Sigmoid colon (tissue), 6 donors: ENCODE measurements at regions not wholly inside any gene's neighbourhood (a gene's known extent, or its start where the extent isn't known, plus 50 kb on each side); places are given as distances from the start of the nearest gene placed in this dataset.
A peak's percentile ranks its signal among the peaks of the same experiment; 100 is the strongest.
"Not testable (repeated sequence)": the region's sequence is repeated elsewhere in the genome, so short reads cannot be mapped to it uniquely, and the experiment has no call there.

Experiments
- DNase-seq: peaks from one replicate; pipeline ENCODE4 v3.0.0-alpha.2; 2019
- H3K27ac ChIP-seq, 4 donors: fragments of 200-600 bp; sonication (generic); one replicate each; pipeline ENCODE4 v1.5.1; 2016 to 2019; ENCODE audit warnings: mild to moderate bottlenecking in 1 of 4
- H3K27me3 ChIP-seq, 3 donors: fragments of 200-600 bp; sonication (generic); one replicate each; pipeline ENCODE4 v1.5.1; 2019; ENCODE audit warnings: mild to moderate bottlenecking in 1 of 3
- H3K36me3 ChIP-seq, 4 donors: fragments of 200-600 bp; sonication (generic); one replicate each; pipeline ENCODE4 v1.5.1; 2016 to 2019
- H3K4me1 ChIP-seq, 4 donors: fragments of 200-600 bp; sonication (generic); one replicate each; pipeline ENCODE4 v1.5.1; 2017 to 2019
- H3K4me3 ChIP-seq, 4 donors: fragments of 200-600 bp; sonication (generic); one replicate each; pipeline ENCODE4 v1.5.1; 2017 to 2019; ENCODE audit warnings: mild to moderate bottlenecking in 2 of 4, moderate library complexity in 1 of 4
- H3K9me3 ChIP-seq, 4 donors: fragments of 200-600 bp in 3 of 4; sonication (generic) in 3 of 4; one replicate each; pipeline versions ENCODE4 v1.5.1 to v1.6.1; 2013 to 2019
- EP300 ChIP-seq, 4 donors: sonication (generic); formaldehyde crosslinking; IDR thresholded peaks; one replicate each; pipeline ENCODE4 v1.6.1; 2017; ENCODE audit warnings: antibody characterized with exemption in 4 of 4
- POLR2A ChIP-seq, 2 donors: fragments of 450-650 bp; IDR thresholded peaks; one replicate each; pipeline ENCODE4 v1.6.1; 2016; ENCODE audit warnings: antibody characterized with exemption in 2 of 2, mild to moderate bottlenecking in 2 of 2, moderate library complexity in 2 of 2
- POLR2AphosphoS5 ChIP-seq, 4 donors: sonication (generic); formaldehyde crosslinking; IDR thresholded peaks; one replicate each; pipeline ENCODE4 v1.6.1; 2017; ENCODE audit warnings: antibody characterized with exemption in 4 of 4
- WGBS, 2 donors: extraction: QIAGEN DNeasy Blood & Tissue Kit; methylation state at CpG; one replicate each; pipeline ENCODE4 v1.1.7; 2013; 5-methylcytosine and 5-hydroxymethylcytosine counted together
- intact Hi-C: fragments of 100-400 bp; cut with DNase I; formaldehyde crosslinking; loops from one replicate; pipeline ENCODE4 v1.15.1; 2023
- TF ChIP-seq, protein P1 (sequence below), 4 experiments: fragments of 450-650 bp in 3 of 4; fragments of 200-600 bp in 1 of 4; IDR thresholded peaks; one replicate each; pipeline ENCODE4 v1.5.1; 2016 to 2019; ENCODE audit warnings: antibody characterized with exemption in 4 of 4, mild to moderate bottlenecking in 3 of 4, moderate library complexity in 2 of 4
- donor health status: healthy with polysubstance abuse.
- donor health status: healthy.

DNA sequence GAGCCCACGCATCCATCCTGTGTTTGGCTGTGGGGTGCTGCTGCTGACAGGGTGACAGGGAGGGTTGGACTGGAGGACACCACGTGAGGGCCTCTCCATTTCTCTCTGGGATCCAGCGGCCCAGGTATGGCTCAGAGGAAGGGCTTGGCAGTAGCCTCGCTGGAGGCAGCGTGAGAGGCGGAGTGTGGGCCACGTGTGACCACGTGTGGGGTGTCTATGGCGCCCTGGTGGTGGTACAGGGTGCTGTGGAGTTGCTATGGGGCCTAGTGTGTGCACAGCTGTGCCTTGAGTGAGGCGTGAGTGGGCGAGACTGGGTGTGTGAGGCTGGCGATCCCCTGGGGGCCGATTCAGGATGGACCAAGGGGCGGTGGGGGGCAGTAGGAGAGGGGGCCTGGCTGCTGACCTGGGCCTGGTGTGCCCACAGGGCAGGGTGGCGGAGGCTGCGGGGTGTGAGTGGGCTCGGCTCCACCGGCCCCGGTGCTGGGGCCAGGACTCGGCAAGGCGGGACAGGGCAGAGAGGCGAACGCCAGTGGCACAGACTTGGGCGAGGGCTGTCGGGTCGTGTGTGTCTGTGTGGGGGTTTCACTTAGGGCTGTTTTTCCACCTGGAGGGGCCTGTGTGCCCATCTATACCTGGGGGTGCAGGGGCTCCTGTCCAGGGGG is 72.7 kb downstream of the TMEM121 start:
- H3K9me3 ChIP-seq, H3K36me3 ChIP-seq, H3K27me3 ChIP-seq, H3K4me1 ChIP-seq, H3K4me3 ChIP-seq, H3K27ac ChIP-seq, intact Hi-C loops, DNase-seq: not testable (repeated sequence)
- 74 to 90% methylated on average over 25 of the region's 26 CpGs for WGBS, 2 donors

DNA sequence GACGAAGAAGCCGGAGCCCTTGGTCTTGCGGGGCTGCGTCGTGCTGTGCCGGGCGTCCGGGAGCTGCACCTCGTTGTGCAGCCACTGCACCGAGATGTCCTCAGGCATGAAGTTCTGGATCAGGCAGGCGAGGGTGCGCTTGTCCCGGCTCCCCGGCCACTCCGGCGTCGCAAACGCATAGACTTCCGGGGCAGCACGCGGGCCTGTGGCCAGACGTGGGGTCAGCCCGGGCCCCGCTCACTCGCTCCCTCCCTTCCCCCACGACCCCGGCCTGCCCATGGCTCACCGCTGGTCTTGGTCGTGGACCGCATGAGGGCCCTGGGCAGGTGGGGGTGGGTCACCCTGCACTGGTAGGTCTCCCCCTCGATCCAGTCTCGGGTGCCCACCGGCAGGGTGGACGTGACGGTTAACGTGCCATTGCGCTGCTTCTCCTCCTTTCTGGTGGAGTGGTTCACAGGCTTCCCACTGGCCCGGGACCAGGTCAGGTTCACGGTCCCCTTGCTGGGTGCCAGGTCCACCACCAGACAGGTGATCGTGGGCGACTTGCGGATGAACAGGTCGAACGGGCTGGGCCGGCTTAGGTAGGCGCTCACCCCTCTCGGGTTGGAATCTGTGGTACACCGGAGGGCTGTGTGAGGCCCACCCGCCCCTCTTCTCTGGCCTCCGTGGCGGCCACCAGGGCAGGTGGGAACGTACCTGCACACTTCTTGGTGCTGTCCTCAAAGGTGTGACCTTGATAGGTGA is 74.0 kb downstream of the TMEM121 start:
- DNase-seq, H3K9me3 ChIP-seq, H3K27me3 ChIP-seq, H3K27ac ChIP-seq, H3K4me1 ChIP-seq, H3K4me3 ChIP-seq, H3K36me3 ChIP-seq, intact Hi-C loops: not testable (repeated sequence)
- WGBS, 2 donors: 92 to 95% methylated on average over 52 of the region's 52 CpGs

DNA sequence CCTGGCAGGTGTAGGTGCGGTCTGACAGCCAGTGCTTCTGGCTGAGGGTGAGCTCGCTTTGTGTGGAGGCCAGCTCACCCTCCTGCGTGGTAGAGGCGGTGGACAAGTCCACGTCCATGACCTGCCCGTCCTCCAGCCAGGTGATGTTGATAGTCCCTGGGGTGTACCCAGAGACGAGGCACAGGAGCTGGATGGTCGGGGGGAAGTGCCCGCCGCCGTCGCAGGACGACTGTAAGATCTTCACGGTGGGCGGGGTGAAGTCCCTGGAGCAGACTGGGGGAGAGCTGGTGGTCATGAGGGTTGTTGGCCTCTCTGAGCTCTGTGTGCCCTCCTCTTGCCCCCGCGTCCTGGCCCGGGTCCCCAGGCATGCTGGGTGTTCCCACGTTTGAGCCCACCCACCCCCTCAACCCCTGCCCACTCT is 74.6 kb downstream of the TMEM121 start:
- DNase-seq: no peak
- Histone ChIP-seq H3K4me3 (no peak overlapping the region), H3K27ac (no peak overlapping the region), H3K27me3 (no peaks in the 10 kb centered on the region), H3K9me3 (no peaks in the 10 kb centered on the region), H3K4me1 (no peaks in the 10 kb centered on the region), H3K36me3 (no peaks in the 10 kb centered on the region)
- TF ChIP-seq POLR2AphosphoS5 (IDR thresholded peaks at IDR 0.05): no peak
- no peak for TF ChIP-seq POLR2A (IDR thresholded peaks at IDR 0.05)
- no peak for TF ChIP-seq EP300 (IDR thresholded peaks at IDR 0.05)
- TF ChIP-seq, protein P1, sequence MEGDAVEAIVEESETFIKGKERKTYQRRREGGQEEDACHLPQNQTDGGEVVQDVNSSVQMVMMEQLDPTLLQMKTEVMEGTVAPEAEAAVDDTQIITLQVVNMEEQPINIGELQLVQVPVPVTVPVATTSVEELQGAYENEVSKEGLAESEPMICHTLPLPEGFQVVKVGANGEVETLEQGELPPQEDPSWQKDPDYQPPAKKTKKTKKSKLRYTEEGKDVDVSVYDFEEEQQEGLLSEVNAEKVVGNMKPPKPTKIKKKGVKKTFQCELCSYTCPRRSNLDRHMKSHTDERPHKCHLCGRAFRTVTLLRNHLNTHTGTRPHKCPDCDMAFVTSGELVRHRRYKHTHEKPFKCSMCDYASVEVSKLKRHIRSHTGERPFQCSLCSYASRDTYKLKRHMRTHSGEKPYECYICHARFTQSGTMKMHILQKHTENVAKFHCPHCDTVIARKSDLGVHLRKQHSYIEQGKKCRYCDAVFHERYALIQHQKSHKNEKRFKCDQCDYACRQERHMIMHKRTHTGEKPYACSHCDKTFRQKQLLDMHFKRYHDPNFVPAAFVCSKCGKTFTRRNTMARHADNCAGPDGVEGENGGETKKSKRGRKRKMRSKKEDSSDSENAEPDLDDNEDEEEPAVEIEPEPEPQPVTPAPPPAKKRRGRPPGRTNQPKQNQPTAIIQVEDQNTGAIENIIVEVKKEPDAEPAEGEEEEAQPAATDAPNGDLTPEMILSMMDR (IDR thresholded peaks at IDR 0.05): no peak
- intact Hi-C loops: no loop called here
- 81 to 88% methylated on average over 19 of the region's 19 CpGs for WGBS, 2 donors

DNA sequence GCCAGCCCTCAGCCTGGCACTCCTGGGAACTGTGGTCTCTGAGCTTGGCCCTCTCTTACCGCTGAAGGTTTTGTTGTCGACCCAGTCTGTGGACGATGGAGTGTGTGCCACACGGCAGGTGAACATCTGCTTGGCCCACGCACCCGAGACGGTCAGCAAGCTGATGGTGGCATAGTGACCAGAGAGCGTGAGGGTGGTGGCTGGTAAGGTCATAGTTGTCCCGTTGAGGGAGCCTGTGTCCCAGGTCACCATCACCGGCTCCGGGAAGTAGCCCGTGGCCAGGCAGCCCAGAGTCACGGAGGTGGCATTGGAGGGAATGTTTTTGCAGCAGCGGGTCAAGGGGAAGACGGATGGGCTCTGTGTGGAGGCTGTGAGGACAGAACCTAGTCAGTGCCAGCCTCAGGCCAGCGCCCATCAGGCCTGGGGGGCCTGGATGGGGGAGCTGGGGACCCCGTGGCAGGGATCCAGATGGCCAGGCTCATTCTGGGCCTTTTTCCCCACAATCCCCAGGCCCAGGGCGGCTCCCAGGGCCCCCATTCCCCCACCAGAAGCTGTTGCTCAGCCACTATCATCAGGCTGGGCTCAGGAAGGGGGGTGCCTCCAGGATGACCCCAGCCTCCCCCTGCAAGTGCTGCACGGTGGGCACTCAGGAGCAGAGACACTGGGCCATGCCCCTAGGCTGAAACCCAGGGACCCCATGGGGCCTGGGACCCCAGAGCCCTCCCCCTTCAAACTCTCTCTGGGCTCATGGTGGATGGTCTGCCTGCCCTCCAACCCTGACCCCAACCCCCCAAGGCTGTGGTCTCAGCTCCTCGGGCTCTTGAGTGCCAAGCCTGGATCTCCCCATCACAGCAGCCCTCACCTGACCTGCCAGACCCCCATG is 75.2 kb downstream of the TMEM121 start:
- TF ChIP-seq POLR2A (IDR thresholded peaks at IDR 0.05) (no peak), EP300 (IDR thresholded peaks at IDR 0.05) (no peak), POLR2AphosphoS5 (IDR thresholded peaks at IDR 0.05) (no peak)
- TF ChIP-seq, protein P1 (IDR thresholded peaks at IDR 0.05): no peak
- Histone ChIP-seq H3K4me3 (no peak overlapping the region), H3K36me3 (no peaks in the 10 kb centered on the region), H3K27ac (no peak overlapping the region), H3K9me3 (no peaks in the 10 kb centered on the region), H3K27me3 (no peaks in the 10 kb centered on the region), H3K4me1 (no peaks in the 10 kb centered on the region)
- intact Hi-C loops: no loop called here
- DNase-seq: peak; percentile 56
- 84 to 89% methylated on average over 20 of the region's 20 CpGs for WGBS, 2 donors

DNA sequence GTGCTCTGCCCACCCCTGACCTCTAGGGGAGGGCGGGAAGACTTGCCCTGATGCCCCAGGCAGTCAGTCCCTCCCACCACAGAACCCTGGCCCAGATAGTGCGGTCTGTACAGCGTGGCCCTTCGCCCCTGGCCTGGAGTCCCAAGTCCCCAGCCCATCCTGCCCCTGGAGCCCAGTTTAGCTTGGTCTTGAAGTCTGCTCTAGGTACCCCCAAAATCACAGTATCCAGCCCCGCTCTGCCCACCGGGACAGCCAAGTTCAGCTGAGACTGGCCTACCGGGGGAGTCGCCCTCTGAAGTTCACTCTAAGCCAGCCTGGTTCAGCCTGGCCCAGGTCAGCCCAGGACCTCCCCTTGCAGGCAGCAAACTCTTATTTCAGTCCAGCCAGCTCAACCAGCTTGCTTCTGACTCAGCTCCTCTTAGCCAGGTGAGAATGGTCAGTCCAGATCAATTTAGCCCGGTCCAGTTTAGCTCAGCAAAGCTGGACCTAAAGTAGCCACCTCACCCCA is 75.9 kb downstream of the TMEM121 start:
- no peaks in the 10 kb centered on the region for H3K36me3 ChIP-seq
- no peak overlapping the region for H3K4me3 ChIP-seq
- WGBS, 2 donors: 94 to 96% methylated on average over 9 of the region's 9 CpGs
- H3K27ac ChIP-seq: no peak overlapping the region
- no peaks in the 10 kb centered on the region for H3K4me1 ChIP-seq
- intact Hi-C loops: no loop called here
- H3K27me3 ChIP-seq: no peaks in the 10 kb centered on the region
- H3K9me3 ChIP-seq: no peaks in the 10 kb centered on the region
- TF ChIP-seq, protein P1 (IDR thresholded peaks at IDR 0.05): no peak
- TF ChIP-seq EP300 (IDR thresholded peaks at IDR 0.05): no peak
- TF ChIP-seq POLR2A (IDR thresholded peaks at IDR 0.05): no peak
- no peak for TF ChIP-seq POLR2AphosphoS5 (IDR thresholded peaks at IDR 0.05)
- DNase-seq: peak; percentile 59
